ENCODE measurements at regions not wholly inside any gene's neighbourhood (a gene's known extent, or its start where the extent isn't known, plus 50 kb on each side); places are given as distances from the start of the nearest gene placed in this dataset.
"Not testable (repeated sequence)": the region's sequence is repeated elsewhere in the genome, so short reads cannot be mapped to it uniquely, and the experiment has no call there.

GRCh38 chr5:96322865-96323264 lies 110.2 kb downstream of the PCSK1 start:
- Mint-ChIP-seq H3K9me3 (no peaks in the 10 kb centered on the region), H3K4me3 (no peak overlapping the region), H3K27me3 (peaks cover 11% of the 10 kb centered on the region), H3K27ac (no peak overlapping the region), H3K36me3 (ENCODE audit: low read depth) (no peaks in the 10 kb centered on the region), H3K4me1 (no peaks in the 10 kb centered on the region)
- ChIA-PET CTCF (interaction anchor here (0.8 to 1.8 kb wide), 3 partner anchors 13 to 461 kb away, joined by 4 to 5 read pairs (median 4); no protein-coding TSS in a partner anchor), POLR2A (no interaction called here)
- TF ChIP-seq CTCF (IDR thresholded peaks at IDR 0.05): no peak
- DNase-seq (no peak), ATAC-seq (ENCODE audit: low read depth) (no peak)
- intact Hi-C loops (cut with micrococcal nuclease): no loop called here

DNA sequence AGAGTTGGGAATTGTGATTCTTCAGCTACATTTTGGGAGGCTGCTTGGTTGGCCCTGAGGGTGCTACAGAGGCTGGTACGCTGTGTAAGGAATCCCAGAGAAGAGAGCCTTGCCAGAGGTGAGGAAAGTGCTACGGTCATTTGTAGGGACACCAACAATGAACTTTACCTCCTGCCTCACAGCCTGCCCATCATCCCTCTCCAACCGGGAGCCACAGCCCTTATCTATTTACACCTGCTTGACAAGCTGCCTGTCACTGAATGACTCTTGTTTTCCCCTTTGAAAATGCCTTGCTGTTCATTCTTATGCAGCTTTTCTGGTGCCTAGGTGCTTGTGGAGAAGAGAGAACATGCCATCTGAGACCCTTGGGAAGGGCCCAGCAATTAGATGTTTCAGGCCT lies 110.8 kb downstream of the PCSK1 start:
- TF ChIP-seq CTCF (IDR thresholded peaks at IDR 0.05): no peak
- ChIA-PET CTCF (interaction anchor here (0.8 to 1.8 kb wide), 2 partner anchors 14 to 15 kb away, joined by 4 to 5 read pairs; no protein-coding TSS in a partner anchor), POLR2A (no interaction called here)
- no peaks in the 10 kb centered on the region for H3K36me3 Mint-ChIP-seq (ENCODE audit: low read depth)
- no peak for ATAC-seq (ENCODE audit: low read depth)
- intact Hi-C loops (cut with micrococcal nuclease): no loop called here
- peaks cover 9% of the 10 kb centered on the region for H3K27me3 Mint-ChIP-seq
- DNase-seq: no peak
- H3K4me3 Mint-ChIP-seq: no peak overlapping the region
- H3K4me1 Mint-ChIP-seq: no peaks in the 10 kb centered on the region
- H3K9me3 Mint-ChIP-seq: no peaks in the 10 kb centered on the region
- no peak overlapping the region for H3K27ac Mint-ChIP-seq

- intact Hi-C loops (cut with micrococcal nuclease): no loop called here
- no peaks in the 10 kb centered on the region for H3K36me3 Mint-ChIP-seq (ENCODE audit: low read depth)
- ATAC-seq (ENCODE audit: low read depth): no peak
- no peak for DNase-seq
- H3K27ac Mint-ChIP-seq: no peak overlapping the region
- POLR2A ChIA-PET: interaction anchor here (0.6 kb wide), 1 partner anchor 49 kb away, joined by 4 read pairs; no protein-coding TSS in a partner anchor
- no peak overlapping the region for H3K4me3 Mint-ChIP-seq
- no peaks in the 10 kb centered on the region for H3K4me1 Mint-ChIP-seq
- peaks cover 6% of the 10 kb centered on the region for H3K27me3 Mint-ChIP-seq
- H3K9me3 Mint-ChIP-seq: no peaks in the 10 kb centered on the region
- CTCF ChIA-PET: no interaction called here
- no peak for TF ChIP-seq CTCF (IDR thresholded peaks at IDR 0.05)
Observed at GRCh38 chr5:96321345-96321744, 111.7 kb downstream of the PCSK1 start.

- no peaks in the 10 kb centered on the region for H3K4me1 Mint-ChIP-seq
- TF ChIP-seq CTCF (IDR thresholded peaks at IDR 0.05): no peak
- no peak for DNase-seq
- no peak overlapping the region for H3K27ac Mint-ChIP-seq
- no peak overlapping the region for H3K4me3 Mint-ChIP-seq
- intact Hi-C loops (cut with micrococcal nuclease): no loop called here
- ATAC-seq (ENCODE audit: low read depth): no peak
- no peaks in the 10 kb centered on the region for H3K9me3 Mint-ChIP-seq
- ChIA-PET POLR2A (no interaction called here), CTCF (no interaction called here)
- H3K27me3 Mint-ChIP-seq: peaks cover 3% of the 10 kb centered on the region
- no peaks in the 10 kb centered on the region for H3K36me3 Mint-ChIP-seq (ENCODE audit: low read depth)
Observed at GRCh38 chr5:96320797-96321196, 112.3 kb downstream of the PCSK1 start.

DNA sequence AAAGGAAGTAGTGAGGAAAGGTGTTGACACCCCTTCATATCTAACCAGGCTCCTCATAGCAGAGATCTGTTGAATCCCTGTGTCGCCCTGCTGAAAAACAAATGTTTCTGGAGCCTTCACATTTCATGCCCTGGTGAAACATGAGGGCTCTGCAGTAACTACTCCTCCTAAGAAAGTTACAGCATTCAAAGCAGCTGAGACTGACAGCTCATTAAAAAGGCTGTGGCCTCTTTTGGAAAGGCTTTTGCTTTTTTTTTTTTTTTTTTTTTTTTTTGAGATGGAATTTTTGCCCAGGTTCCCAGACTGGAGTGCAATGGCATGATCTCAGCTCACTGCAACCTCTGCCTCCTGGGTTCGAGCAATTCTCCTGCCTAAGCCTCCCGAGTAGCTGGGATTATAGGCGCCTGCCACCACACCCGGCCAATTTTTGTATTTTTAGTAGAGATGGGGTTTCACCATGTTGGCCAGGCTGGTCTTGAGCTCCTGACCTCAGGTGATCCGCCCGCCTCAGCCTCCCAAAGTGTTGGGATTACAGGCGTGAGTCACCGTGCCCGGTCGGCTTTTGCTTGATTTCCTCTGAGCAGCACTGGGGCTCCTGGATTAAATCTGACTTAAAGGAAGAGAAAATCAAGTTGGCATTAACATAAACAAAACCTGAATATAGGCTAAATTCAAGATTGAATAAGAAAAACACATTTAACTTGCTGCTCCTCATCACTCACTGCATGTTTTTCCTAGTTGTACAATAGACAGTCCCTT lies 112.9 kb downstream of the PCSK1 start:
- POLR2A ChIA-PET; H3K4me3 Mint-ChIP-seq; H3K4me1 Mint-ChIP-seq; H3K36me3 Mint-ChIP-seq (ENCODE audit: low read depth); H3K27ac Mint-ChIP-seq; CTCF ChIA-PET; ATAC-seq (ENCODE audit: low read depth); H3K9me3 Mint-ChIP-seq; DNase-seq; H3K27me3 Mint-ChIP-seq; intact Hi-C loops (cut with micrococcal nuclease): not testable (repeated sequence)
